ENCODE measurements at regions not wholly inside any gene's neighbourhood (a gene's known extent, or its start where the extent isn't known, plus 50 kb on each side); places are given as distances from the start of the nearest gene placed in this dataset.

GRCh38 chr15:99511866-99512661, 53.7 kb upstream of the MEF2A start:
- no peak for DNase-seq

GRCh38 chr15:99514306-99514705, 51.5 kb upstream of the MEF2A start:
- DNase-seq: no peak
